GDM1 (cell line): ENCODE measurements at regions not wholly inside any gene's neighbourhood (a gene's known extent, or its start where the extent isn't known, plus 50 kb on each side); places are given as distances from the start of the nearest gene placed in this dataset.
"Not testable (repeated sequence)": the region's sequence is repeated elsewhere in the genome, so short reads cannot be mapped to it uniquely, and the experiment has no call there.

Experiments used
- DNase-seq: peaks from one replicate; lab custom pipeline; 2025; lab: John Stamatoyannopoulos, UW

GRCh38 chr7:159335181-159335926 is 190.7 kb upstream of the VIPR2 start:
- not testable (repeated sequence) for DNase-seq

- not testable (repeated sequence) for DNase-seq
These were observed 188.3 kb upstream of the VIPR2 start for GRCh38 chr7:159332854-159333479.

- no peak for DNase-seq
These were observed 186.8 kb upstream of the VIPR2 start for GRCh38 chr7:159331462-159331861.

- no peak for DNase-seq
These were observed 185.2 kb upstream of the VIPR2 start for GRCh38 chr7:159329818-159330378.

- DNase-seq: no peak
These were observed 183.4 kb upstream of the VIPR2 start for GRCh38 chr7:159328096-159328495.

GRCh38 chr7:159323359-159323758 is 178.7 kb upstream of the VIPR2 start:
- no peak for DNase-seq

GRCh38 chr7:159321278-159321677 is 176.6 kb upstream of the VIPR2 start:
- no peak for DNase-seq

GRCh38 chr7:159318682-159319351 is 174.2 kb upstream of the VIPR2 start:
- no peak for DNase-seq

GRCh38 chr7:159317294-159317693 is 172.6 kb upstream of the VIPR2 start:
- no peak for DNase-seq

GRCh38 chr7:159311172-159311494 is 166.5 kb upstream of the VIPR2 start:
- DNase-seq: no peak

GRCh38 chr7:159310457-159311171 is 165.9 kb upstream of the VIPR2 start:
- no peak for DNase-seq

GRCh38 chr7:159309214-159309613 is 164.5 kb upstream of the VIPR2 start:
- peak; percentile 25 for DNase-seq

- DNase-seq: no peak
These were observed 161.3 kb upstream of the VIPR2 start for GRCh38 chr7:159306012-159306411.

GRCh38 chr7:159305185-159305584 is 160.5 kb upstream of the VIPR2 start:
- not testable (repeated sequence) for DNase-seq

- DNase-seq: not testable (repeated sequence)
These were observed 158.8 kb upstream of the VIPR2 start for GRCh38 chr7:159303510-159303909.

GRCh38 chr7:159296093-159296681 is 151.5 kb upstream of the VIPR2 start:
- DNase-seq: no peak

GRCh38 chr7:159286487-159286886 is 141.8 kb upstream of the VIPR2 start:
- not testable (repeated sequence) for DNase-seq

GRCh38 chr7:159281573-159281972 is 136.9 kb upstream of the VIPR2 start:
- DNase-seq: no peak

- DNase-seq: no peak
These were observed 135.3 kb upstream of the VIPR2 start for GRCh38 chr7:159280008-159280407.

- no peak for DNase-seq
These were observed 128.1 kb upstream of the VIPR2 start for GRCh38 chr7:159272739-159273138.

- no peak for DNase-seq
These were observed 127.1 kb upstream of the VIPR2 start for GRCh38 chr7:159271781-159272180.

- DNase-seq: no peak
These were observed 125.1 kb upstream of the VIPR2 start for GRCh38 chr7:159269745-159270144.
